GM12878 (cell line): ENCODE measurements at regions not wholly inside any gene's neighbourhood (a gene's known extent, or its start where the extent isn't known, plus 50 kb on each side); places are given as distances from the start of the nearest gene placed in this dataset.

Experiments used
- ATAC-seq: fragments of 200-7000 bp; cut with Tn5 transposase; 3 replicates; pipeline ENCODE4 v1.9.1; 2020; ENCODE audit warnings: mild to moderate bottlenecking, moderate library complexity
- BruUV-seq: library from RNA; stranded (reverse); fragments of 400-500 nt; replicated peaks from 2 replicates; lab custom pipeline; 2021; lab: Mats Ljungman, UMichigan
- CTCF ChIA-PET: fragments of 300-600 bp; sonication (Branson Sonifier 250); formaldehyde crosslinking; extraction: SDS; loops from one replicate; lab custom pipeline; 2021; ENCODE audit warnings: inconsistent platforms; lab: Yijun Ruan, JAX
- POLR2A ChIA-PET: fragments of 350-600 bp; formaldehyde crosslinking; extraction: SDS; loops from one replicate; lab custom pipeline; 2021; ENCODE audit warnings: inconsistent platforms; lab: Charles Lee
- RAD21 ChIA-PET: fragments of 300-600 bp; sonication (Branson Sonifier 250); formaldehyde crosslinking; loops from one replicate; lab custom pipeline; 2023; ENCODE audit warnings: antibody characterized with exemption; ENCODE audit not compliant: unreplicated experiment; lab: Charles Lee
- SMC1A ChIA-PET: fragments of 300-600 bp; sonication (Branson Sonifier 250); formaldehyde crosslinking; loops from one replicate; lab custom pipeline; 2023; ENCODE audit not compliant: unreplicated experiment, uncharacterized antibody; lab: Charles Lee
- DNase-seq: peaks from one replicate; pipeline ENCODE4 v3.0.0-alpha.2; 2011; ENCODE audit warnings: low read depth, low spot score
- FAIRE-seq: peaks from 3 replicates; lab custom pipeline; 2011; peaks lifted over from hg19 to GRCh38; lab: Jason Lieb, UNC
- H2AFZ ChIP-seq: 2 replicates; pipeline ENCODE4 v1.6.0; 2011; ENCODE audit warnings: low read depth, low read length, control low read depth; ENCODE audit not compliant: control insufficient read depth
- H3K27ac ChIP-seq: 2 replicates; pipeline ENCODE4 v1.5.1; 2011; ENCODE audit warnings: control low read depth; ENCODE audit not compliant: control insufficient read depth, insufficient read depth
- H3K27me3 ChIP-seq, 2 experiments: replicated peaks in 1 of 2; 2 replicates each; pipeline versions ENCODE4 v1.6.0 to v1.6.1; 2011; ENCODE audit warnings: low read length in 1 of 2; ENCODE audit not compliant: control insufficient read depth in 2 of 2, insufficient read depth in 2 of 2
- H3K36me3 ChIP-seq, 2 experiments: 2 replicates each; pipeline ENCODE4 v1.5.1; 2011; ENCODE audit warnings: low read length in 1 of 2; ENCODE audit not compliant: control insufficient read depth in 2 of 2, insufficient read depth in 2 of 2
- H3K4me1 ChIP-seq: 2 replicates; pipeline ENCODE4 v1.6.1; 2011; ENCODE audit warnings: mild to moderate bottlenecking, low read length, moderate library complexity, mixed read lengths; ENCODE audit not compliant: control insufficient read depth, insufficient read depth
- H3K4me2 ChIP-seq: 2 replicates; pipeline ENCODE4 v1.6.0; 2011; ENCODE audit warnings: control low read depth; ENCODE audit not compliant: control insufficient read depth, insufficient read depth
- H3K4me3 ChIP-seq: fragments of 200-600 bp; sonication (generic); 2 replicates; pipeline ENCODE4 v1.5.1; 2016
- H3K79me2 ChIP-seq: 2 replicates; pipeline ENCODE4 v1.6.0; 2011; ENCODE audit warnings: low read length; ENCODE audit not compliant: control insufficient read depth, insufficient read depth
- H3K9ac ChIP-seq: 2 replicates; pipeline ENCODE4 v1.8.0; 2011; ENCODE audit warnings: low read length, control low read depth, mixed read lengths; ENCODE audit not compliant: control insufficient read depth, insufficient read depth
- H3K9me3 ChIP-seq: replicated peaks from 3 replicates; pipeline ENCODE4 v1.5.1; 2011; ENCODE audit warnings: mild to moderate bottlenecking, low read length; ENCODE audit not compliant: control insufficient read depth, insufficient read depth
- H4K20me1 ChIP-seq: 2 replicates; pipeline ENCODE4 v1.6.0; 2011; ENCODE audit not compliant: control insufficient read depth, insufficient read depth
- BHLHE40 ChIP-seq, 2 experiments: fragments of 450-650 bp in 1 of 2; IDR thresholded peaks; 2 replicates each; pipeline ENCODE4 v1.6.1; 2011 to 2017; ENCODE audit warnings: low read depth in 2 of 2, borderline replicate concordance in 1 of 2, improper control_type of control experiment in 1 of 2, low read length in 1 of 2, mild to moderate bottlenecking in 1 of 2
- BMI1 ChIP-seq: fragments of 450-650 bp; IDR thresholded peaks from 2 replicates; pipeline ENCODE4 v1.6.1; 2016; ENCODE audit warnings: mild to moderate bottlenecking, moderate library complexity, borderline replicate concordance
- DPF2 ChIP-seq: fragments of 450-650 bp; IDR thresholded peaks from 2 replicates; pipeline ENCODE4 v1.6.1; 2017; ENCODE audit warnings: mild to moderate bottlenecking
- EED ChIP-seq: sonication (generic); IDR thresholded peaks from 2 replicates; pipeline ENCODE4 v1.6.1; 2016; ENCODE audit warnings: antibody characterized with exemption, low read depth
- EZH2 ChIP-seq: IDR thresholded peaks from 2 replicates; pipeline ENCODE4 v1.6.1; 2012; ENCODE audit warnings: low read depth, mild to moderate bottlenecking, control low read depth, inconsistent platforms, low read length, borderline replicate concordance; ENCODE audit not compliant: control insufficient read depth
- FOXK2 ChIP-seq: fragments of 450-650 bp; IDR thresholded peaks from 2 replicates; pipeline ENCODE4 v1.6.1; 2017; ENCODE audit warnings: mild to moderate bottlenecking, moderate library complexity
- GABPA ChIP-seq: IDR thresholded peaks from 2 replicates; pipeline ENCODE4 v1.6.1; 2014; ENCODE audit warnings: antibody characterized with exemption, low read depth, mild to moderate bottlenecking, inconsistent platforms
- HDGF ChIP-seq: fragments of 450-650 bp; IDR thresholded peaks from 2 replicates; pipeline ENCODE4 v1.6.1; 2016; ENCODE audit warnings: antibody characterized with exemption
- IRF4 ChIP-seq: IDR thresholded peaks from 2 replicates; pipeline ENCODE4 v1.6.1; 2011; ENCODE audit warnings: low read depth, low read length
- MLLT1 ChIP-seq: fragments of 450-650 bp; IDR thresholded peaks from 2 replicates; pipeline ENCODE4 v1.6.1; 2016; ENCODE audit warnings: mild to moderate bottlenecking
- NR2F1 ChIP-seq: fragments of 450-650 bp; conservative IDR thresholded peaks from 2 replicates; pipeline ENCODE4 v1.6.1; 2017; ENCODE audit warnings: mild to moderate bottlenecking
- SIN3A ChIP-seq: IDR thresholded peaks from 2 replicates; pipeline ENCODE4 v1.6.1; 2012; ENCODE audit warnings: low read depth, low read length, improper control_type of control experiment
- STAT3 ChIP-seq: IDR thresholded peaks from 2 replicates; pipeline ENCODE4 v1.6.1; 2011; ENCODE audit warnings: low read depth, low read length, improper control_type of control experiment
- SUZ12 ChIP-seq: fragments of 200-600 bp; sonication (generic); IDR thresholded peaks from one replicate; pipeline ENCODE4 v1.6.1; 2018; ENCODE audit warnings: antibody characterized with exemption, mild to moderate bottlenecking; ENCODE audit not compliant: unreplicated experiment
- WRNIP1 ChIP-seq: IDR thresholded peaks from 2 replicates; pipeline ENCODE4 v1.6.1; 2011; ENCODE audit warnings: low read depth, low read length, improper control_type of control experiment, borderline replicate concordance
- ZBED1 ChIP-seq: IDR thresholded peaks from 2 replicates; pipeline ENCODE4 v1.6.1; 2016; ENCODE audit warnings: borderline replicate concordance
- WGBS: methylation state at CpG from one replicate; pipeline ENCODE4 v1.1.6; 2016; ENCODE audit warnings: low lambda C conversion rate; ENCODE audit not compliant: insufficient replicate concordance, insufficient coverage; ENCODE audit errors: missing lambda C conversion rate; 5-methylcytosine and 5-hydroxymethylcytosine counted together
- in situ Hi-C: fragments of 300-500 bp; cut with MboI; formaldehyde crosslinking; loops from 9 replicates; pipeline ENCODE4 v1.14.3; 2018; ENCODE audit warnings: mixed read lengths
- intact Hi-C: fragments of 100-400 bp; cut with micrococcal nuclease; formaldehyde crosslinking; loops from one replicate; pipeline ENCODE4 v1.14.2; 2022; ENCODE audit not compliant: unreplicated experiment

- SMC1A ChIA-PET = no interaction called here
- TF ChIP-seq IRF4 = no peak
- TF ChIP-seq SIN3A = no peak
- TF ChIP-seq DPF2 = no peak
- TF ChIP-seq STAT3 = no peak
- H3K27me3 ChIP-seq = no peaks in the 10 kb centered on the region
- H3K4me3 ChIP-seq = no peak overlapping the region
- no peak overlapping the region for H3K9ac ChIP-seq
- CTCF ChIA-PET = no interaction called here
- BruUV-seq = no TSS peak
- POLR2A ChIA-PET = no interaction called here
- in situ Hi-C loops = no loop called here
- intact Hi-C loops = no loop called here
- FAIRE-seq (no peak), DNase-seq (no peak), ATAC-seq (no peak)
- no peak overlapping the region for H2AFZ ChIP-seq
- H3K9me3 ChIP-seq = no peaks in the 10 kb centered on the region
- no peaks in the 10 kb centered on the region for H3K79me2 ChIP-seq
- H3K36me3 ChIP-seq = no peaks in the 10 kb centered on the region
- RAD21 ChIA-PET = no interaction called here
- H3K27ac ChIP-seq = no peak overlapping the region
- WGBS = 16% methylated on average over 3 of the region's 3 CpGs
- H4K20me1 ChIP-seq = no peaks in the 10 kb centered on the region
- H3K4me2 ChIP-seq = no peak overlapping the region
- H3K4me1 ChIP-seq = no peaks in the 10 kb centered on the region
Measured at GRCh38 chr11:45537614-45538013, 127.8 kb downstream of the CHST1 start.

- intact Hi-C loops = no loop called here
- RAD21 ChIA-PET = no interaction called here
- Histone ChIP-seq H3K4me3 (no peak overlapping the region), H3K4me1 (no peaks in the 10 kb centered on the region), H3K9ac (no peak overlapping the region), H3K9me3 (no peaks in the 10 kb centered on the region), H2AFZ (no peak overlapping the region), H3K79me2 (no peaks in the 10 kb centered on the region), H3K27me3 (no peaks in the 10 kb centered on the region; a peak in 1 of 4 replicates), H3K4me2 (no peak overlapping the region), H4K20me1 (no peaks in the 10 kb centered on the region), H3K36me3 (no peaks in the 10 kb centered on the region), H3K27ac (no peak overlapping the region)
- ATAC-seq (no peak), FAIRE-seq (no peak), DNase-seq (no peak)
- POLR2A ChIA-PET = no interaction called here
- WGBS = 5% methylated on average over 1 of the region's 1 CpG
- CTCF ChIA-PET = no interaction called here
- in situ Hi-C loops = no loop called here
- TF ChIP-seq GABPA (no peak), HDGF (no peak), ZBED1 (no peak), FOXK2 (no peak), EZH2 (no peak), BMI1 (no peak), EED (no peak), BHLHE40 (IDR thresholded peaks at IDR 0.05; ENCODE audit: borderline replicate concordance in 1 of 2, low read depth in 2 of 2, low read length in 1 of 2) (no peak), NR2F1 (no peak), WRNIP1 (no peak), SUZ12 (no peak), MLLT1 (no peak)
- SMC1A ChIA-PET = interaction anchor here (0.6 kb wide), 1 partner anchor 163 kb away, joined by 3 read pairs; no protein-coding TSS in a partner anchor
- no TSS peak for BruUV-seq
Measured at GRCh38 chr11:45535033-45535432, 130.4 kb downstream of the CHST1 start.
